HG03520 (cell line): ENCODE measurements at regions not wholly inside any gene's neighbourhood (a gene's known extent, or its start where the extent isn't known, plus 50 kb on each side); places are given as distances from the start of the nearest gene placed in this dataset.
"Not testable (repeated sequence)": the region's sequence is repeated elsewhere in the genome, so short reads cannot be mapped to it uniquely, and the experiment has no call there.

Experiments used
- ATAC-seq: cut with Tn5 transposase; IDR thresholded peaks from one replicate; pipeline ENCODE4 v1.9.1; 2021; ENCODE audit warnings: mild to moderate bottlenecking, moderate library complexity; ENCODE audit not compliant: unreplicated experiment

- no peak for ATAC-seq
Observed at GRCh38 chr10:16231734-16232435, 204.9 kb upstream of the PTER start.

- no peak for ATAC-seq
Observed at GRCh38 chr10:16232441-16232840, 204.4 kb upstream of the PTER start.

GRCh38 chr10:16234916-16235315, 201.9 kb upstream of the PTER start:
- no peak for ATAC-seq

- no peak for ATAC-seq
Observed at GRCh38 chr10:16242446-16242845, 194.4 kb upstream of the PTER start.

- no peak for ATAC-seq
Observed at GRCh38 chr10:16242859-16243613, 193.8 kb upstream of the PTER start.

- ATAC-seq: not testable (repeated sequence)
Observed at GRCh38 chr10:16250136-16250535, 186.7 kb upstream of the PTER start.

GRCh38 chr10:16256336-16256735, 180.5 kb upstream of the PTER start:
- ATAC-seq: no peak

- ATAC-seq: no peak
Observed at GRCh38 chr10:16258291-16259040, 178.3 kb upstream of the PTER start.

GRCh38 chr10:16259726-16260125, 177.1 kb upstream of the PTER start:
- ATAC-seq: no peak

- ATAC-seq: no peak
Observed at GRCh38 chr10:16260388-16260787, 176.4 kb upstream of the PTER start.

GRCh38 chr10:16271571-16271970, 165.2 kb upstream of the PTER start:
- no peak for ATAC-seq

- no peak for ATAC-seq
Observed at GRCh38 chr10:16274911-16275310, 161.9 kb upstream of the PTER start.

- ATAC-seq: no peak
Observed at GRCh38 chr10:16280595-16280994, 156.2 kb upstream of the PTER start.

GRCh38 chr10:16292366-16292765, 144.4 kb upstream of the PTER start:
- no peak for ATAC-seq

GRCh38 chr10:16297069-16297468, 139.7 kb upstream of the PTER start:
- no peak for ATAC-seq

- ATAC-seq: no peak
Observed at GRCh38 chr10:16297642-16298041, 139.2 kb upstream of the PTER start.

GRCh38 chr10:16304311-16304710, 132.5 kb upstream of the PTER start:
- no peak for ATAC-seq

- no peak for ATAC-seq
Observed at GRCh38 chr10:16310440-16310839, 126.4 kb upstream of the PTER start.

GRCh38 chr10:16314259-16314658, 122.6 kb upstream of the PTER start:
- ATAC-seq: no peak

- no peak for ATAC-seq
Observed at GRCh38 chr10:16316733-16317390, 119.9 kb upstream of the PTER start.

GRCh38 chr10:16341637-16342036, 95.2 kb upstream of the PTER start:
- no peak for ATAC-seq
